Gastroesophageal sphincter (tissue), 4 donors: ENCODE measurements at regions not wholly inside any gene's neighbourhood (a gene's known extent, or its start where the extent isn't known, plus 50 kb on each side); places are given as distances from the start of the nearest gene placed in this dataset.

ENCODE experiments used
- ATAC-seq: fragments of 150-250 bp; one replicate; pipeline ENCODE4 v1.9.1; 2016; ENCODE audit warnings: mild to moderate bottlenecking, moderate library complexity
- H3K27ac ChIP-seq, 4 donors: fragments of 200-600 bp; sonication (generic) in 3 of 4; 1 replicate in 3 of 4; 2 replicates in 1 of 4; pipeline ENCODE4 v1.5.1; 2016 to 2019
- H3K27me3 ChIP-seq: fragments of 200-600 bp; sonication (generic); one replicate; pipeline ENCODE4 v1.5.1; 2019
- H3K36me3 ChIP-seq, 2 donors: fragments of 200-600 bp; sonication (generic); one replicate each; pipeline ENCODE4 v1.5.1; 2019; ENCODE audit warnings: control low read depth in 1 of 2
- H3K4me1 ChIP-seq, 3 donors: fragments of 200-600 bp; sonication (generic); 1 replicate in 2 of 3; 2 replicates in 1 of 3; pipeline ENCODE4 v1.5.1; 2016 to 2019; ENCODE audit warnings: control low read depth in 2 of 3
- H3K4me3 ChIP-seq, 2 donors: fragments of 200-600 bp; sonication (generic); one replicate each; pipeline ENCODE4 v1.5.1; 2019; ENCODE audit warnings: mild to moderate bottlenecking in 1 of 2, moderate library complexity in 1 of 2
- H3K9me3 ChIP-seq, 3 donors: fragments of 200-600 bp; sonication (generic); one replicate each; pipeline ENCODE4 v1.5.1; 2017 to 2019; ENCODE audit warnings: control low read depth in 2 of 3
- EP300 ChIP-seq: sonication (generic); formaldehyde crosslinking; IDR thresholded peaks from one replicate; pipeline ENCODE4 v1.6.1; 2017; ENCODE audit warnings: antibody characterized with exemption, mild to moderate bottlenecking
- POLR2A ChIP-seq, 2 donors: fragments of 450-650 bp; IDR thresholded peaks; one replicate each; pipeline ENCODE4 v1.6.1; 2017; ENCODE audit warnings: antibody characterized with exemption in 2 of 2, mild to moderate bottlenecking in 2 of 2, moderate library complexity in 1 of 2
- POLR2AphosphoS5 ChIP-seq: sonication (generic); formaldehyde crosslinking; IDR thresholded peaks from one replicate; pipeline ENCODE4 v1.6.1; 2017; ENCODE audit warnings: antibody characterized with exemption
- WGBS, 2 donors: methylation state at CpG; one replicate each; pipeline ENCODE4 v1.1.5; 2018; ENCODE audit warnings: low coverage in 1 of 2; 5-methylcytosine and 5-hydroxymethylcytosine counted together
- TF ChIP-seq, protein P1 (sequence below), 4 experiments: fragments of 200-600 bp in 2 of 4; fragments of 450-650 bp in 2 of 4; sonication (generic) in 1 of 4; IDR thresholded peaks; one replicate each; pipeline ENCODE4 v1.5.1; 2017 to 2019; ENCODE audit warnings: antibody characterized with exemption in 4 of 4, mild to moderate bottlenecking in 2 of 4, moderate library complexity in 2 of 4

- Histone ChIP-seq H3K4me3 (no peak overlapping the region), H3K27me3 (no peaks in the 10 kb centered on the region), H3K36me3 (no peaks in the 10 kb centered on the region), H3K9me3 (no peaks in the 10 kb centered on the region), H3K27ac (no peak overlapping the region), H3K4me1 (no peaks in the 10 kb centered on the region)
- TF ChIP-seq POLR2A (IDR thresholded peaks at IDR 0.05), result no peak
- no peak for TF ChIP-seq POLR2AphosphoS5
- no peak for TF ChIP-seq EP300
- TF ChIP-seq, protein P1, sequence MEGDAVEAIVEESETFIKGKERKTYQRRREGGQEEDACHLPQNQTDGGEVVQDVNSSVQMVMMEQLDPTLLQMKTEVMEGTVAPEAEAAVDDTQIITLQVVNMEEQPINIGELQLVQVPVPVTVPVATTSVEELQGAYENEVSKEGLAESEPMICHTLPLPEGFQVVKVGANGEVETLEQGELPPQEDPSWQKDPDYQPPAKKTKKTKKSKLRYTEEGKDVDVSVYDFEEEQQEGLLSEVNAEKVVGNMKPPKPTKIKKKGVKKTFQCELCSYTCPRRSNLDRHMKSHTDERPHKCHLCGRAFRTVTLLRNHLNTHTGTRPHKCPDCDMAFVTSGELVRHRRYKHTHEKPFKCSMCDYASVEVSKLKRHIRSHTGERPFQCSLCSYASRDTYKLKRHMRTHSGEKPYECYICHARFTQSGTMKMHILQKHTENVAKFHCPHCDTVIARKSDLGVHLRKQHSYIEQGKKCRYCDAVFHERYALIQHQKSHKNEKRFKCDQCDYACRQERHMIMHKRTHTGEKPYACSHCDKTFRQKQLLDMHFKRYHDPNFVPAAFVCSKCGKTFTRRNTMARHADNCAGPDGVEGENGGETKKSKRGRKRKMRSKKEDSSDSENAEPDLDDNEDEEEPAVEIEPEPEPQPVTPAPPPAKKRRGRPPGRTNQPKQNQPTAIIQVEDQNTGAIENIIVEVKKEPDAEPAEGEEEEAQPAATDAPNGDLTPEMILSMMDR (IDR thresholded peaks at IDR 0.05), result no peak
- WGBS, 2 donors, result 96 to 100% methylated on average over 1 to 2 of the region's 2 CpGs
- ATAC-seq, result no peak
Observed at GRCh38 chr2:39929531-39929930, 150.5 kb upstream of the THUMPD2 start.

DNA sequence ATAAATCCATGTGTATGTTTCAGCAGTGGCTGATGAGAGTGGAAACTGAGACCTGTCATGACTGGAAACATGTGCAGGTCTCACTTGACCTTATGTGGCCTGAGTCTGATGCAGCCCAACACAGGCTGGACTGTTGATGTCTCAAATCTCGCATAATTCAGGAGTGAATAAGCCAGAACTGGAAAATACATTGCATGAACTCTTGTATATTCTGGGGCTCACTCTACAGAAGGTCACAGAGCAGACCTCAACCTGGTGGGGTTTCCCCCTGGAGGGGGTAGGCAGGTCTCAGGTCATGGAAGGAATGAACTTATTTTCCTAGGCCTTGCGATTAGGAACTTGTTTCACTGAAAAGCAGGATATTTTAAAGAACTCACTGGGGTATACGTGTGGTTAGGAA, 146.3 kb upstream of the THUMPD2 start:
- no peak overlapping the region for H3K27ac ChIP-seq
- no peaks in the 10 kb centered on the region for H3K36me3 ChIP-seq
- no peak for ATAC-seq
- WGBS, 2 donors, result 75 to 96% methylated on average over 1 to 3 of the region's 3 CpGs
- TF ChIP-seq, protein P1 (IDR thresholded peaks at IDR 0.05), result no peak
- TF ChIP-seq POLR2A (IDR thresholded peaks at IDR 0.05) (no peak), EP300 (no peak), POLR2AphosphoS5 (no peak)
- no peak overlapping the region for H3K4me3 ChIP-seq
- H3K27me3 ChIP-seq, result no peaks in the 10 kb centered on the region
- peaks cover 0 to 11% (median 0%) of the 10 kb centered on the region in 3 donors for H3K4me1 ChIP-seq
- no peaks in the 10 kb centered on the region for H3K9me3 ChIP-seq

- 14 to 66% methylated on average over 2 of the region's 2 CpGs for WGBS, 2 donors
- ATAC-seq, result no peak
- TF ChIP-seq EP300 (no peak), POLR2A (IDR thresholded peaks at IDR 0.05) (no peak)
- TF ChIP-seq, protein P1 (IDR thresholded peaks at IDR 0.05), result no peak
- no peak overlapping the region for H3K4me3 ChIP-seq
- no peaks in the 10 kb centered on the region for H3K27me3 ChIP-seq
- no peak overlapping the region for H3K27ac ChIP-seq
- H3K4me1 ChIP-seq, result peaks cover 0 to 11% (median 0%) of the 10 kb centered on the region in 3 donors
- no peaks in the 10 kb centered on the region for H3K9me3 ChIP-seq
- H3K36me3 ChIP-seq, result no peaks in the 10 kb centered on the region
Observed at GRCh38 chr2:39923455-39923854, 144.4 kb upstream of the THUMPD2 start.

DNA sequence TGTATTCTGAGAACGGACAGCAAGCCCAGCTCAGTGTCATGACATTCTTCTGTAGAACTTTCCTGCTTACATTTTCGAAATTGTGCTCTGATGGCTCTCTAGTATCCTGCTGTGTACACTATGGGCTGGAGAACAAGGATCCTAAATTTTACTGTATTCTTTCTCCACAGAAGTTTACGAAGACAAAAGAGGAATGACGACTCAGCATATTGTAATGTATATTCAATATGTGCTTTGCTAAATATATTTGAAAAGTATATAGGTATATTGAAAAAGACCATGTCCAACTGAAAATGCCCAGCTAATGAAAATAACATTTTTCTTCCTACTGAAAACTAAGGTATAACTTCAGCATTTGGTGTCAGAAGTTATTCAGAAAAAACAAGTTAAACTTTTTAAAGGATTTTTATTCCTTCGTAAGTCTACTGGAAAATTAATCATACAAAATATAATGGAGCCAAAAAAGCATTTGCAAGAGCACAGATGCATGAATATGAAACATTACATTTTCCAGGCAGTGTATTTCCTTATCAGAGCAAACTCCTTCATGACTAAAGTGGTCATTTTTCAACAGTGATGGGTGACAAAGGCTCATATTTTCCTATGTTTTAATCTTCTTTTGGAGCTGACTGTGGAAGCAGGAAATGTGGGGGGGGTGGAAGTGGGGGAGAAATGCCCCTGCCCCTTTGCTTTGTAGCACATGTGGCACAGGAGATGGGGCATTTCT, 143.8 kb upstream of the THUMPD2 start:
- TF ChIP-seq, protein P1 (IDR thresholded peaks at IDR 0.05), result no peak
- TF ChIP-seq POLR2AphosphoS5 (no peak), POLR2A (IDR thresholded peaks at IDR 0.05) (no peak)
- no peak for ATAC-seq
- H3K4me3 ChIP-seq, result no peak overlapping the region
- H3K9me3 ChIP-seq, result no peaks in the 10 kb centered on the region
- no peaks in the 10 kb centered on the region for H3K36me3 ChIP-seq
- H3K4me1 ChIP-seq, result peaks cover 0 to 11% (median 0%) of the 10 kb centered on the region in 3 donors
- WGBS, 2 donors, result 65 to 83% methylated on average over 5 of the region's 5 CpGs
- H3K27ac ChIP-seq, result no peak overlapping the region
- H3K27me3 ChIP-seq, result no peaks in the 10 kb centered on the region

DNA sequence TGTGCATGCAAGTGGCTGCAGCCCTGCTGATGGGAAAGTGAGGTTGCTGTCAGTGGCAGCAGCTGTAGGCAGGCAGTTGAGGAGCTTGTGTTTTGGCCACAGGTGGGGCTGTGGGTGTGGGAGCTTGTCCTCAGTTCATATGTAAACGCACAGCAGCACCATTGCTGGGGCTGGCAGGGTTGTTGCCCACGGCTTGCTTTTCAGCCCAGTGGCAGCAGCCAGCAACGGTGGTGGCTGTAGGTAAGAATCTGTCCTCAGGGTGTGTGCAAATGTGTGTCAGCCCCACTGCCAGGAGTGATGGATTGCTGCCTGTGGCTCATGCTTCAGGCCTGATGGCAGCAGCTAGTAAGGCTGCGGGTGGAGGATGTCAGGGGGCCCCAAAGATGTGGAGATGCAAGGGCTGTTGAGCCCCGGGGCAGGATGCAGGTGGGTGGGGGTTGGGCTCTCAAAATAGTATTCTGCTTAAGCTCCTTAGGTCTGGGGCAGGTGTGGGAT, 141.3 kb upstream of the THUMPD2 start:
- Histone ChIP-seq H3K36me3 (no peaks in the 10 kb centered on the region), H3K27ac (no peak overlapping the region), H3K9me3 (no peaks in the 10 kb centered on the region), H3K27me3 (no peaks in the 10 kb centered on the region), H3K4me1 (peaks cover 0 to 11% (median 0%) of the 10 kb centered on the region in 3 donors), H3K4me3 (no peak overlapping the region)
- no peak for TF ChIP-seq POLR2AphosphoS5
- TF ChIP-seq EP300, result no peak
- no peak for TF ChIP-seq POLR2A (IDR thresholded peaks at IDR 0.05)
- TF ChIP-seq, protein P1 (IDR thresholded peaks at IDR 0.05), result no peak
- WGBS, 2 donors, result 67% methylated on average over 5 of the region's 5 CpGs; no CpG with 5 or more reads in 1 of the 2 donors
- no peak for ATAC-seq
